ENCODE measurements at regions not wholly inside any gene's neighbourhood (a gene's known extent, or its start where the extent isn't known, plus 50 kb on each side); places are given as distances from the start of the nearest gene placed in this dataset.
"Not testable (repeated sequence)": the region's sequence is repeated elsewhere in the genome, so short reads cannot be mapped to it uniquely, and the experiment has no call there.

- no peak for DNase-seq (ENCODE audit: low read depth in 4 of 4, low spot score in 1 of 4)
These were observed 51.8 kb downstream of the TEX44 start for GRCh38 chr2:231644426-231644825.

GRCh38 chr2:231646476-231646875, 53.8 kb downstream of the TEX44 start:
- DNase-seq (ENCODE audit: low read depth in 4 of 4, low spot score in 1 of 4), result no peak

- peak in 2 of 4 experiments; percentile 30 to 46 for DNase-seq (ENCODE audit: low read depth in 4 of 4, low spot score in 1 of 4)
These were observed 56.0 kb downstream of the TEX44 start for GRCh38 chr2:231648579-231649174.

- DNase-seq (ENCODE audit: low read depth in 4 of 4, low spot score in 1 of 4), result not testable (repeated sequence)
These were observed 56.8 kb upstream of the PTMA start for GRCh38 chr2:231651561-231651960.

GRCh38 chr2:231655488-231655887, 52.8 kb upstream of the PTMA start:
- DNase-seq (ENCODE audit: low read depth in 4 of 4, low spot score in 1 of 4), result no peak

- DNase-seq (ENCODE audit: low read depth in 4 of 4, low spot score in 1 of 4), result no peak
These were observed 52.4 kb upstream of the PTMA start for GRCh38 chr2:231655894-231656293.
